ENCODE measurements at regions not wholly inside any gene's neighbourhood (a gene's known extent, or its start where the extent isn't known, plus 50 kb on each side); places are given as distances from the start of the nearest gene placed in this dataset.

DNA sequence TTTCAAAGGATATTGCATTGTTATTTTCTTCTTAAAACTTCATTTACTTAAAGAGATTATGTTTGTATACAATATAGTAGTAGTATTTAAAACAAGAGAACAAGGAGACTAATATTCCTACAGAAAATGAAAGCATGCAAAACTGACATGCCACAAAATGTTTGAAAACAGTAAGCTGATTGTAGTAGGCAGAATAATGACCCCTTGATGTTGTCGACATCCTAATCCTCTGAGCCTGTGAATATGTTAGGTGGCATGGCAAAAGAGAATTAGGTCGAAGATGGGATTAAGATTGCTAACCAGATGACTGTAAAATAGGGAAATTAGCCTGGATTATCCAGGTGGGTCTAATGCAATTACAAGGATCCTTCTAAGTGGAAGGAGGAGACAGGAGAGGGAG lies 522.2 kb upstream of the NR3C2 start:
- no peak for TF ChIP-seq SP1 (IDR thresholded peaks at IDR 0.05; ENCODE audit: low read depth, low read length)
- TF ChIP-seq SRF (IDR thresholded peaks at IDR 0.05; ENCODE audit: low read depth in 2 of 2, low read length in 2 of 2) = no peak
- no peak for TF ChIP-seq GABPA (IDR thresholded peaks at IDR 0.05; ENCODE audit: low read depth)
- no peak for TF ChIP-seq EP300 (IDR thresholded peaks at IDR 0.05; ENCODE audit: borderline replicate concordance in 1 of 2, control insufficient read depth in 1 of 2, low read depth in 2 of 2, low read length in 2 of 2)
- no peak for TF ChIP-seq JUND (IDR thresholded peaks at IDR 0.05; ENCODE audit: low read depth, low read length)
- TF ChIP-seq, protein P1, sequence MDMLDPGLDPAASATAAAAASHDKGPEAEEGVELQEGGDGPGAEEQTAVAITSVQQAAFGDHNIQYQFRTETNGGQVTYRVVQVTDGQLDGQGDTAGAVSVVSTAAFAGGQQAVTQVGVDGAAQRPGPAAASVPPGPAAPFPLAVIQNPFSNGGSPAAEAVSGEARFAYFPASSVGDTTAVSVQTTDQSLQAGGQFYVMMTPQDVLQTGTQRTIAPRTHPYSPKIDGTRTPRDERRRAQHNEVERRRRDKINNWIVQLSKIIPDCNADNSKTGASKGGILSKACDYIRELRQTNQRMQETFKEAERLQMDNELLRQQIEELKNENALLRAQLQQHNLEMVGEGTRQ (IDR thresholded peaks at IDR 0.05; ENCODE audit: borderline replicate concordance, low read depth, low read length) = no peak
- TF ChIP-seq CTCF (IDR thresholded peaks at IDR 0.05 in 2 of 3, conservative IDR thresholded peaks at IDR 0.05 in 1 of 3; ENCODE audit: control insufficient read depth in 2 of 3, extremely low read depth in 1 of 3, insufficient read depth in 1 of 3, low read depth in 3 of 3, low read length in 3 of 3) = no peak
- TF ChIP-seq NR2C2 (IDR thresholded peaks at IDR 0.05; ENCODE audit: borderline replicate concordance, control insufficient read depth, insufficient read length, low read depth) = no peak
- TF ChIP-seq TARDBP (IDR thresholded peaks at IDR 0.05; ENCODE audit: borderline replicate concordance) = no peak

Measured in GM12878 (cell line).